GM19438 (cell line): ENCODE measurements at regions not wholly inside any gene's neighbourhood (a gene's known extent, or its start where the extent isn't known, plus 50 kb on each side); places are given as distances from the start of the nearest gene placed in this dataset.

ENCODE experiments used
- ATAC-seq: cut with Tn5 transposase; IDR thresholded peaks from one replicate; pipeline ENCODE4 v1.9.1; 2021; ENCODE audit warnings: low read depth; ENCODE audit not compliant: unreplicated experiment

DNA sequence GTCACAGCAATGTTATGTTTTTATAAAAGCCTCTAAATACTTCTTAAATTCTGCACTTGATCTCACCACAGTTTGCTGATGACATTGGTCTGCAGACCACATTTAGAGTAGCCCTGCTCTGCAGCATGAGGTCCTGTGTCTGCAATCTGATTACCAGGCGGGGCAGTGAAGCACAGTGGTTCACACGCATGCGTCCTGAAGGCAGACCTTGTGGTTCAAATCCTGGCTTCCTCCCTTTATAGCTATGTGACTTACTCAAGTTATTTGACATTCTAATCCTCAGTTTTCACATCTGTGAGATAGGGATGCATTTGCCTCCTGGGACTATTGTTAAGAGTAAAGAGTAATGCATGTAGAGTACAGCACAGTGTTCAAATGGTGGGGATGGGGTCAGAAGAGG, 50.3 kb downstream of the BMAL2 start:
- ATAC-seq = no peak

DNA sequence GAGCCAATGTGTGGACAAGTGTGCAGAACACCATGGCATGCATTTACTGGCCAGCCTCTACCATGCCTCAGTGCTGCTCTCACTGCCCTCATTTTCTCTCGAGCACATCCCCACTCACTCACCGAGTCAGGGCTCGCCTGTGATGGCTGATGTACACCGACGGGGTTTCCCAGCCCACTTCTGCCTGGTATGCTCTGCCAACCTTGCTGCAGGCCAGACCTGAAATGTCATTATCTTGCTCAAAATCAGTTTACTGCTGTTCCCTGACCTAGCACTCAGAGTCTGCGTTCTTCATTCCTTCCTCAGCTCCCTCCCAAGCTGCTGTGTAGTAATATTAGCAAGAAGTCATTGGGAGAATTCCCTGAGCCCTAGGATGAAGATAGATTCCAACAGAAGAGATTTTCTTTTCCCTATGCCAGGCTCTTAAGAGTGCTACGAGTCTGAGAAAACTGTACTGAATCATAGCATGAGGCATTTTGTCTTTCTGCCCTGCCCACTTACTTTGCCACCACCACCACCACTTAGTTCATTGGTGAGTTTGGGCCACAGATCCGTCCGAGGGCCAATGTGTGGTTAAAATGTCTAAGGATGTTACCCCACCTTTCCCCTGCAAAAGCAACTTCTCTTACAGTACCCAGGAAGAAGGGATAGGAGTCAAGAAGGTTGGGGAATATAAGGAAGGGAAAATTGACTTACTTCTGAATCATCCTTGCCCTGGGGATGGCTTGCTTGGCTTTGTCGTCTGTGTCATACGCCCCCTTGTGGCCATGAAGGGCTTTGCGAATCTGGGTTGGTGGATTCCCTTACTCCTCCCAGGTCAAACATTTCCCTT, 51.0 kb downstream of the BMAL2 start:
- peak; percentile 66 for ATAC-seq

- no peak for ATAC-seq
These were observed 51.6 kb downstream of the BMAL2 start for GRCh38 chr12:27384261-27384590.

DNA sequence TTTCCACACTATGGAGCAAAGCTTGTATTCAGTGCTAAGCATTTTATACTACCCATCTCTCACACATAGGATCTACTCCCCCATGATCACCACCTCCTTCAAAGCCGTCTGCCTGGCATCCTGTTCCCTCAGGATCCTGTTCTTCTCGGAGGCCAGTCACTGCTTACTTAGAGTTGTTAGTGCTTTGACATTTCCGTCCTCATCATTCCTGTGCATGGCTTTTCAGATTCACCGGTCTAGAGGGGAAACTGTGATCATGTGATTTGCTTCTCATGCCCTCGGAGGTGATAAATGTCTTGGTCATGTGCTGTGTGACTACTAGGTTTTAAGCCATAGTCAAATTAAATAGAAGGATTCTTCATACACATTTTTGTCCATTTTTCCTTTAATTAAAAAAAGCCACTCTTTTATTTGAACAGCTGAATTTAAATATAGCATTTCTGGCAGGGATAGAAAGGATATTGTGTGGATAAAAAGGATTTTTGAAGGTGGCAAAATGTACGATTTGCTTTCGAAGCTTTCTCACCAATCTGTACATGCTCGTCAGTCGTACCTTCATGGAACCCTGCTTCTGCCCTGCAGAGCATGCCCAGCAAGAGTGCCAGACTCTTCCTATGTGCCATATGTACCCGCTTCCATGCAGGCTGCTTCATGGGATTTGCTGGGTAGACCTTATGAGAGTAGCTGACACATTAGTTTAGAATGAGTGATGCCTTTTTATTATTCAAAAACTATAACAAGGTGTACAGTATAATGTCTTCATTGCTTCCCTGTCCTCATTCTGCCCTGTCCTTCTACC, 53.3 kb downstream of the BMAL2 start:
- ATAC-seq = no peak

- no peak for ATAC-seq
These were observed 54.8 kb downstream of the BMAL2 start for GRCh38 chr12:27387473-27387872.

GRCh38 chr12:27388650-27389049, 56.0 kb downstream of the BMAL2 start:
- no peak for ATAC-seq

- ATAC-seq = no peak
These were observed 51.9 kb upstream of the SMCO2 start for GRCh38 chr12:27394676-27395075.

DNA sequence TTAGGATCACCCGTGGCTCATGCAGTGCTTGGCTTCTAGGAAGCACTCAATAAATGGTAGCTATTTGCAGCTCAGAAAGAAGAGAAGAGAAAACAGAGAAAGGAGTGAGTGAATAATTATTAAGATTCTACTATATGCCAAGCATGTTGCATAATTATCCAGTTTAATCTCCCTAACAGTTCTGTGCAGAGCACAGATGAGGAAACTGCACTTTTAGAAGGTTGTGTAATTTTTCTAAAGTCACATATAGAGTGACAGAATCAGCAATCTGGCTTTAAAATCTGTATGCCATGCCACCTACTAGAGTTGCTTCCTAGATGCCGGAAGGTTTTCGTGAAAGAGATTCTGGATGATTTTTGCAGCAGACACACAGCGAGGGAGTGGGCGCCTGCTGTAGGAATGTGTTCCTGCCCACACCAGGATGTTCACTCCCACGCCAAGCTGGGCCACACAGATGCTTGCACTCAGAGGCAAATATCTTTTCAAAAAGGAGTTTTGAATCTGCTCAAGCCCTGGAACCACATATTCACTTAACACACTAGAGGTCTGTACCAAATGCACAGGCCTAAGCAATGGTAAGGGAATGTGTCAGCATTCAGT, 50.2 kb upstream of the SMCO2 start:
- no peak for ATAC-seq
